Naive B cell (primary cell): ENCODE measurements at regions not wholly inside any gene's neighbourhood (a gene's known extent, or its start where the extent isn't known, plus 50 kb on each side); places are given as distances from the start of the nearest gene placed in this dataset.
"Not testable (repeated sequence)": the region's sequence is repeated elsewhere in the genome, so short reads cannot be mapped to it uniquely, and the experiment has no call there.

Experiments
- ATAC-seq, 2 donors: fragments of 150-1000 bp; cut with Tn5 transposase; 2 replicates each; pipeline ENCODE4 v1.10.0; 2021; ENCODE audit warnings: low read depth in 2 of 2, mild to moderate bottlenecking in 2 of 2, moderate library complexity in 2 of 2
- DNase-seq: peaks from one replicate; pipeline ENCODE4 v3.0.0; 2022
- H3K27ac Mint-ChIP-seq, 6 donors: one replicate each; pipeline ENCODE4 v1.8.0; 2020 to 2022; ENCODE audit warnings: mild to moderate bottlenecking in 6 of 6, mixed read lengths in 6 of 6, moderate library complexity in 5 of 6, inconsistent platforms in 2 of 6
- H3K27me3 Mint-ChIP-seq, 3 donors: one replicate each; pipeline ENCODE4 v1.8.0; 2021 to 2022; ENCODE audit warnings: mixed read lengths in 3 of 3, mild to moderate bottlenecking in 1 of 3
- H3K36me3 Mint-ChIP-seq, 2 donors: one replicate each; pipeline ENCODE4 v1.8.0; 2020 to 2022; ENCODE audit warnings: mixed read lengths in 2 of 2, inconsistent platforms in 1 of 2, mild to moderate bottlenecking in 1 of 2
- H3K4me1 Mint-ChIP-seq, 3 donors: one replicate each; pipeline ENCODE4 v1.8.0; 2020 to 2022; ENCODE audit warnings: mixed read lengths in 3 of 3, inconsistent platforms in 1 of 3, mild to moderate bottlenecking in 1 of 3, moderate library complexity in 1 of 3
- H3K4me3 Mint-ChIP-seq, 8 donors: one replicate each; pipeline ENCODE4 v1.8.0; 2020 to 2022; ENCODE audit warnings: mild to moderate bottlenecking in 8 of 8, mixed read lengths in 8 of 8, moderate library complexity in 8 of 8, inconsistent platforms in 2 of 8
- H3K9me3 Mint-ChIP-seq, 7 donors: one replicate each; pipeline ENCODE4 v1.8.0; 2020 to 2022; ENCODE audit warnings: mixed read lengths in 7 of 7, mild to moderate bottlenecking in 5 of 7, inconsistent platforms in 2 of 7, moderate library complexity in 1 of 7

DNA sequence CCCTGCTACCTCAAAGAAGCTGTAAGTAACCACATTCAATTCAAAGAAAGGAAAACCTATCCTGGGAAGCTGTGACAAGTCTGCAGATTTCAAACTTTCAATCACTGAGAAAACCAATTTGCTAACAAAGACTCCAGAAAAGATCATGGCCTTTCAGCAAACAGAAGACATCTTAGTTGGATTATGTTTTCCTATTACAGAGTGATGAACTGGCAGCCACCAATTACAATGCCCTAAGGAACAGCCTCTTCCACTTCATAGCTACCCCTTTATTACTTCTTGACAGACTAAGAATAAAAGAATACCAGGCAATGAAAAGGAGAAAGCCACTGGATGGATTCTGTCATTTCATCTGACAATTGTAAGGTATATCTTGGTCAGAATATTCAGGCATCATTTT lies 128.2 kb upstream of the RASEF start:
- Mint-ChIP-seq H3K9me3 (no peaks in the 10 kb centered on the region), H3K4me1 (no peaks in the 10 kb centered on the region), H3K27me3 (peaks cover 10 to 21% (median 18%) of the 10 kb centered on the region in 3 donors), H3K36me3 (no peaks in the 10 kb centered on the region), H3K27ac (no peak overlapping the region), H3K4me3 (no peak overlapping the region)
- ATAC-seq (no peak), DNase-seq (no peak)

- not testable (repeated sequence) for H3K9me3 Mint-ChIP-seq, H3K36me3 Mint-ChIP-seq, H3K4me1 Mint-ChIP-seq, H3K4me3 Mint-ChIP-seq, ATAC-seq, H3K27ac Mint-ChIP-seq, DNase-seq
- peaks cover 10 to 23% (median 15%) of the 10 kb centered on the region in 3 donors for H3K27me3 Mint-ChIP-seq
Observed at GRCh38 chr9:83189026-83189425, 126.1 kb upstream of the RASEF start.

DNA sequence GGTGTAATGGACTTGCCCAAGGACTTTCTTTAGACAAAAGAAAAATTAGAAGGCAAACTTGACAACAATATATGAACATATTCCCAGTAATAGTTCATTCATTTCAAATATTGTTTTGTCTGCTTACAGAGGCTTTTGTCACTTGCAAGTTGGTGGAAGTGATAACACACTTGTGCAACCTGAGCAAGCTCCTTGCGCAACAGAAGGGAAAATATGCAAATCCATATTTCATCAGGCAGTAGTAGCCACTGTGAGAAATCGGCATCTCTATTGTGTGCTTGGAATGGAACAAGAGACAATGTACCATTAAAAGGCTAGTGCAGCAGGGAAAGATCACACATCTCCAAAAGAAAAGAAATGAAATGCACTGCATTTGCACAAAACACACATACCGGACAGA lies 125.3 kb upstream of the RASEF start:
- no peaks in the 10 kb centered on the region for H3K36me3 Mint-ChIP-seq
- H3K9me3 Mint-ChIP-seq = peaks cover 0 to 4% (median 0%) of the 10 kb centered on the region in 7 donors
- ATAC-seq = no peak
- no peak overlapping the region for H3K27ac Mint-ChIP-seq
- DNase-seq = no peak
- no peaks in the 10 kb centered on the region for H3K4me1 Mint-ChIP-seq
- H3K27me3 Mint-ChIP-seq = peaks cover 10 to 23% (median 15%) of the 10 kb centered on the region in 3 donors
- H3K4me3 Mint-ChIP-seq = no peak overlapping the region

DNA sequence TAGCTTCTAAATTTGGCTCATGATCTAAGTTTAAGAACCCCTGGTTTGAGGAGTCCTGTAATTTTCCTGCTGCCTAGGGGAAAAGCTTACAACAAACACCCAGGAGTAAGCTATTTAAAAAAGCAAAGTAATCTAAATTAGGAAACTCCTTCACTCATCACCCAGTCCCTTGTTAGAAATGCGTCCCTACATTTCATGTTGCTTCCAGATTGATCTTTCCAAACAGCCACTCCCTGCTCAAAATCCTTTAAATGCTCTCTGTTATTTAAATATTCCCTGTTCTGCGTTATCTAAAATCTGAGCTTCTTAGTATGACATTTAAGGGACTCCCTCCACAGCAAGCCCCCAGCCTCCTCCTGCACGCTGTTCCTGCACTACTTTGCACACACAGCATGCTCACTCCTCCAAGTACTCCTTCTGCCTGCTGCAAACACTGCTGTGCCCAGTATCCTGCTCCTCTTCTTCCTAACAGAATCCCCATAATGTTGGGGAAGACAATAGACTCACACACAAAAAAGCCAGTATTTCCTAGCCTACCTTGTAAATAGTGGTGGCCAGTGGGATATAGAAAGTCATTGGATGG lies 123.3 kb upstream of the RASEF start:
- DNase-seq (no peak), ATAC-seq (no peak)
- no peak overlapping the region for H3K4me3 Mint-ChIP-seq
- peaks cover 10 to 21% (median 15%) of the 10 kb centered on the region in 3 donors for H3K27me3 Mint-ChIP-seq
- peaks cover 0 to 4% (median 0%) of the 10 kb centered on the region in 7 donors for H3K9me3 Mint-ChIP-seq
- H3K4me1 Mint-ChIP-seq = no peaks in the 10 kb centered on the region
- H3K27ac Mint-ChIP-seq = no peak overlapping the region
- H3K36me3 Mint-ChIP-seq = no peaks in the 10 kb centered on the region

DNA sequence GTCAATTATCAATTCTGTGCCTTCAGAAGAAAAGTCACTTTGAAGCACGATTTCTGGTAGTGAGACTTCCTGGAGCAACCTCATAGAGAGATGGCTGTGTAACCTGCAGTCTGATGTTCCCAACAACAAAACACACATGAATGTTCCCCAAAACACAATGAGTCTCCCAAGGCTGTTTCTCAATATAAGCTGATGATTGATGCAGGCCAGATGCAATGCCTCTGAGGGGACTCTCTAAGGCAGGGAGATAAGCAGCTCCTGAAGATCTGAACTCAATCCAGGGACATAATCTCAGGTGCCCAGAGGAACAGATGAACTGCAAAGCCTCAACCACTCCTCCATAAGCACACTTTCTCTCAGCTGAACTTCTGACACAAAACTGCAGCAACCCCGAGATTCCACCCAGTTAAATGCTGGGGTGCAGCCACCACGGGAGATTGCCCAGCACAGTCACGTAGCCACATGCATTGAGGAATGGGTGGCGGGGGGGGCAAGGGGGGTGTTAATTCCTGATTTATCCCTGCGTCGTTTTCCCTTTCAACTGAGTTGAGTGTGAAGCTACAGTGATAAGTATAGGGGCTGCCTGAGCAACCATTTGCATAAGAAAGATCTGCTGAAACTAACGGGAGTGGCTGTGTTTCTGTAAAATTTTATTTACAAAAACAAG lies 122.7 kb upstream of the RASEF start:
- no peak for ATAC-seq
- Mint-ChIP-seq H3K4me1 (no peaks in the 10 kb centered on the region), H3K9me3 (peaks cover 0 to 4% (median 0%) of the 10 kb centered on the region in 7 donors), H3K4me3 (no peak overlapping the region), H3K36me3 (no peaks in the 10 kb centered on the region), H3K27me3 (peaks cover 10 to 24% (median 15%) of the 10 kb centered on the region in 3 donors), H3K27ac (no peak overlapping the region)
- DNase-seq = no peak

GRCh38 chr9:83183621-83184020 lies 120.7 kb upstream of the RASEF start:
- Mint-ChIP-seq H3K4me1 (no peaks in the 10 kb centered on the region), H3K27me3 (peaks cover 8 to 20% (median 10%) of the 10 kb centered on the region in 3 donors), H3K27ac (no peak overlapping the region), H3K4me3 (no peak overlapping the region), H3K9me3 (peaks cover 0 to 7% (median 0%) of the 10 kb centered on the region in 7 donors), H3K36me3 (no peaks in the 10 kb centered on the region)
- no peak for ATAC-seq
- DNase-seq = no peak

DNA sequence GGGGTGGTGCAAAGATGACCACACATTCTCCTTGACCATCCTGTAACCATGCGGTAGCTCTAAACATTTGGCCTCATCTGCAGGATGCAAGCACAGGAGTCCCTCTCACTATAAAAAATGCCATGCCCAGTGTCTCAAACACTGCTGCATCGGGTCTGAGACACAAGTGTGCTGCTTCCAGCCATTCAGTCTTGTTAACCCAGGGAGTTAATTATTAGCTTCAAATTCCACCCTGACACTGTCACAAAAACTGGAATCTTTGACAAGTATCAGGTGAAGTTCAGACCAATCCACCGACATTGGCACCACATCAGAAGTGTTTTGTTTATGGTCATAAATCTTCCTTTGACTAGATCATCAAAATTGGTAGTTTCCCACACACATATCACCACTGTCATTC lies 119.1 kb upstream of the RASEF start:
- peaks cover 1 to 18% (median 10%) of the 10 kb centered on the region in 7 donors for H3K9me3 Mint-ChIP-seq
- peaks cover 0 to 15% (median 9%) of the 10 kb centered on the region in 3 donors for H3K27me3 Mint-ChIP-seq
- peaks cover 4 to 9% of the 10 kb centered on the region in 2 donors for H3K36me3 Mint-ChIP-seq
- no peak for ATAC-seq
- no peak for DNase-seq
- H3K4me3 Mint-ChIP-seq = no peak overlapping the region
- H3K27ac Mint-ChIP-seq = no peak overlapping the region
- H3K4me1 Mint-ChIP-seq = no peaks in the 10 kb centered on the region

- ATAC-seq (no peak), DNase-seq (no peak)
- no peaks in the 10 kb centered on the region for H3K4me1 Mint-ChIP-seq
- peaks cover 6 to 50% (median 16%) of the 10 kb centered on the region in 7 donors for H3K9me3 Mint-ChIP-seq
- H3K27ac Mint-ChIP-seq = no peak overlapping the region
- H3K36me3 Mint-ChIP-seq = peaks cover 4 to 9% of the 10 kb centered on the region in 2 donors
- H3K4me3 Mint-ChIP-seq = no peak overlapping the region
- H3K27me3 Mint-ChIP-seq = peaks cover 0 to 6% (median 0%) of the 10 kb centered on the region in 3 donors
Observed at GRCh38 chr9:83178717-83179116, 115.8 kb upstream of the RASEF start.

GRCh38 chr9:83177747-83178146 lies 114.8 kb upstream of the RASEF start:
- Mint-ChIP-seq H3K4me1 (no peaks in the 10 kb centered on the region), H3K36me3 (peaks cover 4 to 9% of the 10 kb centered on the region in 2 donors), H3K27me3 (peaks cover 0 to 6% (median 0%) of the 10 kb centered on the region in 3 donors), H3K4me3 (no peak overlapping the region), H3K9me3 (peaks cover 11 to 60% (median 21%) of the 10 kb centered on the region in 7 donors), H3K27ac (no peak overlapping the region)
- ATAC-seq (no peak), DNase-seq (no peak)

- Mint-ChIP-seq H3K4me1 (no peaks in the 10 kb centered on the region), H3K27me3 (no peaks in the 10 kb centered on the region), H3K4me3 (no peak overlapping the region), H3K27ac (no peak overlapping the region), H3K9me3 (peaks cover 0 to 33% (median 8%) of the 10 kb centered on the region in 7 donors), H3K36me3 (no peaks in the 10 kb centered on the region)
- DNase-seq (no peak), ATAC-seq (no peak)
Observed at GRCh38 chr9:83167126-83167525, 104.2 kb upstream of the RASEF start.

GRCh38 chr9:83166372-83166771 lies 103.4 kb upstream of the RASEF start:
- no peak overlapping the region for H3K4me3 Mint-ChIP-seq
- DNase-seq = no peak
- no peaks in the 10 kb centered on the region for H3K27me3 Mint-ChIP-seq
- no peaks in the 10 kb centered on the region for H3K4me1 Mint-ChIP-seq
- no peak for ATAC-seq
- H3K36me3 Mint-ChIP-seq = no peaks in the 10 kb centered on the region
- peaks cover under 1 to 34% (median 6%) of the 10 kb centered on the region in 7 donors for H3K9me3 Mint-ChIP-seq
- H3K27ac Mint-ChIP-seq = no peak overlapping the region

DNA sequence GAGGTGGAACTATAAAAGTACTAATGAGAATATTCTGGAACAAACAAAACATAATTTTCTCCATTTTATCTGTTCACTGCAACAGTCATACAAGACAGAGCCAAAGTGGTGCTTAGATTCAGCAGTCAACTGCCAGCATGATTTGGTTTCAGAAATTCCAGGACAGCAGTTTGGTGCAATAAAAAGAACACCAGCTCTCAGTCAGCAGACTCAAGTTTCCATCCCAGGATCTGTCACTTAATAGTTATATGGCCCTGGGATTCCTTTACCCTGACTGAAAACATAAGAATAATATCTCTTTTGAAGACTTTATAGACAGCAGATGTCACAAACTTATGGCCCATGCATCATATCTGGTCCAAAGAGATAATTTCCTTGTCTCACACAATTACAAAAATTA lies 92.8 kb upstream of the RASEF start:
- Mint-ChIP-seq H3K9me3 (peaks cover 0 to 14% (median 4%) of the 10 kb centered on the region in 7 donors), H3K36me3 (no peaks in the 10 kb centered on the region), H3K27me3 (no peaks in the 10 kb centered on the region), H3K4me3 (no peak overlapping the region), H3K27ac (no peak overlapping the region), H3K4me1 (no peaks in the 10 kb centered on the region)
- DNase-seq = no peak
- no peak for ATAC-seq

GRCh38 chr9:83154821-83155220 lies 91.9 kb upstream of the RASEF start:
- H3K4me1 Mint-ChIP-seq = no peaks in the 10 kb centered on the region
- H3K36me3 Mint-ChIP-seq = no peaks in the 10 kb centered on the region
- H3K9me3 Mint-ChIP-seq = peaks cover 0 to 8% (median 1%) of the 10 kb centered on the region in 7 donors
- no peak overlapping the region for H3K4me3 Mint-ChIP-seq
- no peaks in the 10 kb centered on the region for H3K27me3 Mint-ChIP-seq
- no peak overlapping the region for H3K27ac Mint-ChIP-seq
- ATAC-seq (no peak), DNase-seq (no peak)

- Mint-ChIP-seq H3K4me3 (no peak overlapping the region), H3K9me3 (peaks cover 0 to 11% (median under 1%) of the 10 kb centered on the region in 7 donors), H3K4me1 (no peaks in the 10 kb centered on the region), H3K27ac (no peak overlapping the region), H3K27me3 (no peaks in the 10 kb centered on the region), H3K36me3 (no peaks in the 10 kb centered on the region)
- ATAC-seq = no peak
- DNase-seq = no peak
Observed at GRCh38 chr9:83154087-83154736, 91.3 kb upstream of the RASEF start.
